ENCODE measurements at regions not wholly inside any gene's neighbourhood (a gene's known extent, or its start where the extent isn't known, plus 50 kb on each side); places are given as distances from the start of the nearest gene placed in this dataset.
A peak's percentile ranks its signal among the peaks of the same experiment; 100 is the strongest.

- H3K56ac ChIP-seq (ENCODE audit: extremely low read depth, insufficient read depth, low read length), result no peak overlapping the region
- no peaks in the 10 kb centered on the region for H3K9me3 ChIP-seq (ENCODE audit: control insufficient read depth, insufficient read depth, low read length)
- 0 out of 2 replicates have a peak, but pooled peaks cover 4% of the 10 kb centered on the region for H3K9me1 ChIP-seq (ENCODE audit: insufficient read depth, low read length)
- H3K9ac ChIP-seq (ENCODE audit: low read depth, low read length), result no peak overlapping the region
- no peak overlapping the region for H4K8ac ChIP-seq (ENCODE audit: low read depth in 2 of 2, low read length in 2 of 2)
- peaks cover 3% of the 10 kb centered on the region; the same call in 1 of the 2 replicates for H3K4me1 ChIP-seq (ENCODE audit: control insufficient read depth, insufficient read depth, low read length)
- no peak overlapping the region for H2BK5ac ChIP-seq (ENCODE audit: low read depth, low read length, poor library complexity, severe bottlenecking)
- H2AFZ ChIP-seq (replicated peaks; ENCODE audit: low read length, poor library complexity), result no peak overlapping the region
- in situ Hi-C loops (cut with MboI; ENCODE audit: low sequenced_read_pairs) (no loop called here), dilution Hi-C loops (cut with HindIII; ENCODE audit: low sequenced_read_pairs, unreplicated experiment) (no loop called here), intact Hi-C loops (cut with micrococcal nuclease) (no loop called here)
- H3K14ac ChIP-seq (replicated peaks; ENCODE audit: low read depth, low read length), result no peak overlapping the region
- no peak overlapping the region for H3K18ac ChIP-seq (ENCODE audit: low read depth, low read length)
- H3K23ac ChIP-seq (ENCODE audit: low read depth, low read length), result no peak overlapping the region
- no TSS peak for BruUV-seq (replicated peaks)
- no peak overlapping the region for H2BK15ac ChIP-seq (ENCODE audit: low read depth, low read length)
- ATAC-seq (ENCODE audit: low read depth), result no peak
- no peak overlapping the region for H3K4ac ChIP-seq (ENCODE audit: low read depth, low read length)
- CTCF ChIA-PET, result interaction anchor here (0.6 kb wide), 1 partner anchor 1317 kb away, joined by 4 read pairs; no protein-coding TSS in a partner anchor
- H4K20me1 ChIP-seq (ENCODE audit: insufficient read depth, low read length), result no peaks in the 10 kb centered on the region
- no peak overlapping the region for H2BK20ac ChIP-seq (ENCODE audit: low read depth, low read length)
- no peak overlapping the region for H3K4me3 ChIP-seq (ENCODE audit: insufficient read depth, low read depth, low read length)
- no peaks in the 10 kb centered on the region for H3K36me3 ChIP-seq (ENCODE audit: control insufficient read depth, insufficient read depth, low read length)
- H2BK120ac ChIP-seq (ENCODE audit: low read depth, low read length), result no peak overlapping the region
- H2AK9ac ChIP-seq (replicated peaks; ENCODE audit: low read depth, low read length, poor library complexity), result no peak overlapping the region
- H3K4me2 ChIP-seq (ENCODE audit: low read depth, low read length), result no peak overlapping the region
- H2AK5ac ChIP-seq (ENCODE audit: low read depth, low read length), result no peak overlapping the region
- no peaks in the 10 kb centered on the region for H3K27me3 ChIP-seq (ENCODE audit: control insufficient read depth, insufficient read depth, low read length)
- no peak overlapping the region for H4K5ac ChIP-seq (ENCODE audit: low read depth, low read length)
- H4K91ac ChIP-seq (ENCODE audit: insufficient read depth, low read depth, low read length), result no peak overlapping the region
- H3K27ac ChIP-seq (ENCODE audit: insufficient read depth, low read length), result no peak overlapping the region
- peak; percentile 10 for DNase-seq
- POLR2A ChIA-PET (ENCODE audit: unreplicated experiment), result no interaction called here
- no peaks in the 10 kb centered on the region for H3K79me1 ChIP-seq (ENCODE audit: low read depth in 1 of 2, low read length in 2 of 2)
- TF ChIP-seq SMC3 (IDR thresholded peaks at IDR 0.05; ENCODE audit: low read depth, low read length) (no peak), BHLHE40 (IDR thresholded peaks at IDR 0.05; ENCODE audit: low read depth, low read length) (no peak), CEBPB (IDR thresholded peaks at IDR 0.05; ENCODE audit: low read depth, low read length) (no peak), ELK1 (IDR thresholded peaks at IDR 0.05; ENCODE audit: borderline replicate concordance, low read depth, low read length) (no peak), RFX5 (IDR thresholded peaks at IDR 0.05; ENCODE audit: low read depth, low read length) (no peak), RAD21 (IDR thresholded peaks at IDR 0.05; ENCODE audit: low read length) (no peak), NFE2L2 (IDR thresholded peaks at IDR 0.05; ENCODE audit: low read depth, low read length) (no peak), MAZ (IDR thresholded peaks at IDR 0.05; ENCODE audit: borderline replicate concordance, low read depth, low read length) (no peak), MXI1 (IDR thresholded peaks at IDR 0.05; ENCODE audit: borderline replicate concordance, low read depth, low read length) (no peak), RCOR1 (IDR thresholded peaks at IDR 0.05; ENCODE audit: insufficient replicate concordance, low read length) (no peak), POLR2A (IDR thresholded peaks at IDR 0.05; ENCODE audit: low read depth, low read length) (no peak), FOS (IDR thresholded peaks at IDR 0.05; ENCODE audit: low read depth, low read length) (no peak), MAFK (IDR thresholded peaks at IDR 0.05; ENCODE audit: low read depth, low read length) (no peak), CTCF (conservative IDR thresholded peaks at IDR 0.05; ENCODE audit: low read depth, low read length) (no peak), USF2 (IDR thresholded peaks at IDR 0.05; ENCODE audit: low read depth, low read length) (no peak), CHD1 (IDR thresholded peaks at IDR 0.05; ENCODE audit: low read depth, low read length) (no peak)
Measured at GRCh38 chr12:24721191-24721590, 227.7 kb downstream of the BCAT1 start.

Measured in IMR-90 (cell line).